Stomach (tissue), 8 donors: ENCODE measurements at regions not wholly inside any gene's neighbourhood (a gene's known extent, or its start where the extent isn't known, plus 50 kb on each side); places are given as distances from the start of the nearest gene placed in this dataset.

Experiments used
- DNase-seq, 2 donors: peaks; one replicate each; pipeline versions ENCODE4 v3.0.0 to v3.0.0-alpha.2; 2013 to 2019
- H3K27ac ChIP-seq, 5 donors: fragments of 200-600 bp in 4 of 5; sonication (generic) in 4 of 5; one replicate each; pipeline ENCODE4 v1.5.1; 2013 to 2019; ENCODE audit warnings: mild to moderate bottlenecking in 1 of 5, moderate library complexity in 1 of 5
- H3K27me3 ChIP-seq, 3 donors: fragments of 200-600 bp; sonication (generic); one replicate each; pipeline ENCODE4 v1.5.1; 2017 to 2019; ENCODE audit warnings: mixed run types in 1 of 3
- H3K36me3 ChIP-seq, 4 donors: fragments of 200-600 bp; sonication (generic); 1 replicate in 3 of 4; 2 replicates in 1 of 4; pipeline ENCODE4 v1.5.1; 2016 to 2019
- H3K4me1 ChIP-seq, 4 donors: fragments of 200-600 bp; sonication (generic); one replicate each; pipeline ENCODE4 v1.5.1; 2016 to 2019
- H3K4me3 ChIP-seq, 4 donors: fragments of 200-600 bp; sonication (generic) in 3 of 4; one replicate each; pipeline ENCODE4 v1.5.1; 2016 to 2019; ENCODE audit warnings: mild to moderate bottlenecking in 1 of 4
- H3K9me3 ChIP-seq, 4 donors: fragments of 200-600 bp; sonication (generic); one replicate each; pipeline ENCODE4 v1.5.1; 2016 to 2019
- CTCF ChIP-seq, 7 experiments: fragments of 450-650 bp in 4 of 7; fragments of 200-600 bp in 3 of 7; sonication (generic) in 3 of 7; IDR thresholded peaks; one replicate each; pipeline ENCODE4 v1.5.1; 2016 to 2019; ENCODE audit warnings: antibody characterized with exemption in 7 of 7, control low read depth in 2 of 7, mild to moderate bottlenecking in 1 of 7
- EP300 ChIP-seq: sonication (generic); formaldehyde crosslinking; IDR thresholded peaks from one replicate; pipeline ENCODE4 v1.6.1; 2017; ENCODE audit warnings: antibody characterized with exemption
- POLR2A ChIP-seq, 4 donors: fragments of 450-650 bp; IDR thresholded peaks; one replicate each; pipeline ENCODE4 v1.6.1; 2016; ENCODE audit warnings: antibody characterized with exemption in 4 of 4, control low read depth in 2 of 4, mild to moderate bottlenecking in 1 of 4, moderate library complexity in 1 of 4
- POLR2AphosphoS5 ChIP-seq, 3 donors: sonication (generic); formaldehyde crosslinking; IDR thresholded peaks; one replicate each; pipeline ENCODE4 v1.6.1; 2016; ENCODE audit warnings: antibody characterized with exemption in 3 of 3
- WGBS, 5 donors: extraction: QIAGEN DNeasy Blood & Tissue Kit in 3 of 5; methylation state at CpG; one replicate each; pipeline versions ENCODE4 v1.1.5 to v1.1.7; 2013 to 2018; 5-methylcytosine and 5-hydroxymethylcytosine counted together
- intact Hi-C: fragments of 100-400 bp; cut with DNase I; formaldehyde crosslinking; loops from one replicate; pipeline ENCODE4 v1.15.1; 2023; ENCODE audit warnings: low total_unique reads
- donor health status: healthy with polysubstance abuse.
- donor health status: Bipolar disorder and iron deficiency.
- donor health status: healthy.

DNA sequence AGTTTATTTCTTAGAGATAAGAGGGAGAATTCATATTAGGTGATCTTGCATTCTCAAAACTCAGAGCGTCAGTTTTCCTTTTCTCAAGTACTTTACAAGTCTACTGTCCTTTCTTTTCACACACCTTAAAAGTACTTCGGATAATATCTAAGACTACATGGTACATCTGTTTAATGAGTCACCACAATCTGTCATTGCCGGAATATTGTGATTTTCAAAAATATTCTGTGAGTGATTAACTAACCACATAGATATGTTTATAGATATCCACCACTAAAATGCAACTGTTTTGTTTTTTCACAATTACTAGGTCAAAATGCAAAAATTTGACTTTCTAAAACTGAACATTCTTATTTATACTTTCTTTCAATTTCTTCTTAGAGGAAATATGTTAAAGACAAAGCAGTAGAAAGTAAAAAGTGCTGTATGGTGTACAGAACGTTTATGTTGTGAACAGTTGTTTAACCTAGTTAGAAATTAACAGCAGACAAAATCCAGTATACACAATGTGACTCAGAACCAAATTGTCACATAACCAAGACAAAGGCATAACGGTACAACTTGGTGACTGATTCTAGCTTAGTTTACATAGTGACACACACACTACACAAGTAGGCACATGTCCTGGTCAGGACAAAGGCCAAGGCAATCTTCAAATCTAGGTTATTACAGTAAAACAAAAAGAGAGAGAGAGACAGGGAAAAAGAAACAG, 482.9 kb downstream of the NAF1 start:
- no peak overlapping the region for H3K4me3 ChIP-seq
- intact Hi-C loops, result no loop called here
- H3K27me3 ChIP-seq, result no peaks in the 10 kb centered on the region
- peak in 1 of 2 donors; percentile 58 for DNase-seq
- no peaks in the 10 kb centered on the region for H3K4me1 ChIP-seq
- no peaks in the 10 kb centered on the region for H3K36me3 ChIP-seq
- WGBS, 5 donors, result 24 to 43% (median 43%) methylated on average over 5 of the region's 5 CpGs
- H3K27ac ChIP-seq, result peak overlapping the region in 1 of 5 donors; percentile 30
- H3K9me3 ChIP-seq, result peaks cover 0 to 10% (median 4%) of the 10 kb centered on the region in 4 donors
- TF ChIP-seq CTCF (IDR thresholded peaks at IDR 0.05), result no peak
- TF ChIP-seq POLR2AphosphoS5 (IDR thresholded peaks at IDR 0.05), result peak in 2 of 3 donors; percentile 57 to 66

- intact Hi-C loops, result no loop called here
- 51 to 61% (median 57%) methylated on average over 1 of the region's 1 CpG for WGBS, 5 donors
Observed at GRCh38 chr4:162682651-162683050, 484.0 kb downstream of the NAF1 start.

GRCh38 chr4:162681212-162681611, 485.5 kb downstream of the NAF1 start:
- Histone ChIP-seq H3K4me1 (no peaks in the 10 kb centered on the region), H3K36me3 (no peaks in the 10 kb centered on the region), H3K9me3 (peaks cover 0 to 22% (median 7%) of the 10 kb centered on the region in 4 donors), H3K4me3 (no peak overlapping the region), H3K27me3 (no peaks in the 10 kb centered on the region), H3K27ac (no peak overlapping the region)
- 34 to 63% (median 39%) methylated on average over 2 of the region's 2 CpGs for WGBS, 5 donors
- no peak for DNase-seq
- intact Hi-C loops, result no loop called here
- TF ChIP-seq CTCF (IDR thresholded peaks at IDR 0.05), result no peak
- TF ChIP-seq EP300, result no peak
- TF ChIP-seq POLR2A (IDR thresholded peaks at IDR 0.05), result no peak
- no peak for TF ChIP-seq POLR2AphosphoS5 (IDR thresholded peaks at IDR 0.05)

More at GRCh38 chr4:162682651-162683050, 484.0 kb downstream of the NAF1 start:
- H3K9me3 ChIP-seq, result peaks cover 0 to 18% (median 7%) of the 10 kb centered on the region in 4 donors
- TF ChIP-seq POLR2A (IDR thresholded peaks at IDR 0.05) (no peak), POLR2AphosphoS5 (IDR thresholded peaks at IDR 0.05) (no peak), CTCF (IDR thresholded peaks at IDR 0.05) (no peak), EP300 (no peak)
- DNase-seq, result no peak
- H3K27ac ChIP-seq, result no peak overlapping the region
- no peak overlapping the region for H3K4me3 ChIP-seq
- H3K36me3 ChIP-seq, result no peaks in the 10 kb centered on the region
- H3K4me1 ChIP-seq, result no peaks in the 10 kb centered on the region
- H3K27me3 ChIP-seq, result no peaks in the 10 kb centered on the region

DNA sequence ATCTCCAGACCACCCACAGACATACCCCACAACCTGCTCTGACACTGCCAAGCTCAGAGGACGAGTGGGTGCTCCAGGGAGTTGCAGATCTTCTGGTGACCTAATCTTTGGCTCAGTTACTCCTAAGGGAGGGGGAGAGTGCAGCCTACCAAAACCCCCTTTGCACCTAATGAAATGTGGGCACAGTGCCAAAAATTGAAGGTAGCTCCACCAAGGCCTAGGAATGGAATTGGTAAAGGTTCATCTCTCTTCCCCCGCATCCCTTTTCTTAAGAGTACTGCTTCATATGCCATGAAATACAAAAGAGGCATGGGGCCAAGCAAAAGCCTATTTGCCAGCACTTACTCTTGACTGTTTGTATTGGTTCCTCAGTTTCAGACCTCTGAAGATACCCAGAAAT, 491.0 kb downstream of the NAF1 start:
- TF ChIP-seq EP300 (no peak), POLR2A (IDR thresholded peaks at IDR 0.05) (no peak), POLR2AphosphoS5 (IDR thresholded peaks at IDR 0.05) (no peak), CTCF (IDR thresholded peaks at IDR 0.05) (no peak)
- H3K27me3 ChIP-seq, result no peaks in the 10 kb centered on the region
- WGBS, 5 donors, result 65 to 88% (median 80%) methylated on average over 2 of the region's 2 CpGs
- H3K36me3 ChIP-seq, result no peaks in the 10 kb centered on the region
- intact Hi-C loops, result no loop called here
- H3K9me3 ChIP-seq, result peaks cover 0 to 22% (median 7%) of the 10 kb centered on the region in 4 donors
- DNase-seq, result no peak
- no peaks in the 10 kb centered on the region for H3K4me1 ChIP-seq
- H3K4me3 ChIP-seq, result no peak overlapping the region
- H3K27ac ChIP-seq, result no peak overlapping the region
